ENCODE measurements at regions not wholly inside any gene's neighbourhood (a gene's known extent, or its start where the extent isn't known, plus 50 kb on each side); places are given as distances from the start of the nearest gene placed in this dataset.

GRCh38 chr6:91826128-91826527 lies 1239.3 kb upstream of the MAP3K7 start:
- Histone ChIP-seq H3K4me3 (no peak overlapping the region), H3K27me3 (no peaks in the 10 kb centered on the region), H3K36me3 (no peaks in the 10 kb centered on the region), H3K4me1 (no peaks in the 10 kb centered on the region), H3K27ac (no peak overlapping the region), H3K9me3 (no peaks in the 10 kb centered on the region)
- WGBS, 4 donors, result 87 to 97% (median 94%) methylated on average over 2 of the region's 2 CpGs
- intact Hi-C loops (cut with DNase I), result no loop called here
- TF ChIP-seq CTCF (IDR thresholded peaks at IDR 0.05), result no peak
- TF ChIP-seq POLR2A (IDR thresholded peaks at IDR 0.05), result no peak
- no peak for DNase-seq
- ATAC-seq, result no peak

GRCh38 chr6:91824331-91824730 lies 1237.5 kb upstream of the MAP3K7 start:
- Histone ChIP-seq H3K4me1 (no peaks in the 10 kb centered on the region), H3K36me3 (no peaks in the 10 kb centered on the region), H3K9me3 (no peaks in the 10 kb centered on the region), H3K27me3 (no peaks in the 10 kb centered on the region), H3K27ac (no peak overlapping the region), H3K4me3 (no peak overlapping the region)
- no peak for TF ChIP-seq CTCF (IDR thresholded peaks at IDR 0.05)
- TF ChIP-seq POLR2A (IDR thresholded peaks at IDR 0.05), result no peak
- DNase-seq, result no peak
- no peak for ATAC-seq
- intact Hi-C loops (cut with DNase I), result no loop called here

- TF ChIP-seq CTCF (IDR thresholded peaks at IDR 0.05) (no peak), POLR2A (IDR thresholded peaks at IDR 0.05) (no peak)
- Histone ChIP-seq H3K27ac (no peak overlapping the region), H3K27me3 (no peaks in the 10 kb centered on the region), H3K36me3 (no peaks in the 10 kb centered on the region), H3K4me3 (no peak overlapping the region), H3K4me1 (no peaks in the 10 kb centered on the region), H3K9me3 (no peaks in the 10 kb centered on the region)
- DNase-seq, result no peak
- intact Hi-C loops (cut with DNase I), result no loop called here
- no peak for ATAC-seq
Measured at GRCh38 chr6:91822581-91822980, 1235.7 kb upstream of the MAP3K7 start.

- DNase-seq (peak in 1 of 5 donors; percentile 28), ATAC-seq (no peak)
- intact Hi-C loops (cut with DNase I), result no loop called here
- 96% methylated on average over 18 of the region's 18 CpGs for WGBS, 4 donors
- Histone ChIP-seq H3K36me3 (no peaks in the 10 kb centered on the region), H3K27ac (no peak overlapping the region), H3K27me3 (no peaks in the 10 kb centered on the region), H3K4me3 (no peak overlapping the region), H3K9me3 (no peaks in the 10 kb centered on the region), H3K4me1 (no peaks in the 10 kb centered on the region)
- TF ChIP-seq CTCF (IDR thresholded peaks at IDR 0.05) (no peak), POLR2A (IDR thresholded peaks at IDR 0.05) (no peak)
Measured at GRCh38 chr6:91816335-91816734, 1229.5 kb upstream of the MAP3K7 start.
